GM12892 (cell line): ENCODE measurements at regions not wholly inside any gene's neighbourhood (a gene's known extent, or its start where the extent isn't known, plus 50 kb on each side); places are given as distances from the start of the nearest gene placed in this dataset.

Experiments used
- POLR2AphosphoS5 ChIP-seq: IDR thresholded peaks from 2 replicates; pipeline ENCODE4 v1.6.1; 2011; ENCODE audit warnings: low read depth, low read length, control low read depth
- TAF1 ChIP-seq: IDR thresholded peaks from 2 replicates; pipeline ENCODE4 v1.6.1; 2011; ENCODE audit warnings: low read depth, mild to moderate bottlenecking, control low read depth, low read length, borderline replicate concordance

GRCh38 chr17:45689451-45689850, 94.7 kb upstream of the CRHR1 start:
- TF ChIP-seq POLR2AphosphoS5, result no peak
- TF ChIP-seq TAF1, result no peak
